ENCODE measurements at regions not wholly inside any gene's neighbourhood (a gene's known extent, or its start where the extent isn't known, plus 50 kb on each side); places are given as distances from the start of the nearest gene placed in this dataset.

- intact Hi-C loops (cut with DNase I) = no loop called here
- 86 to 89% methylated on average over 5 of the region's 5 CpGs for WGBS, 2 donors
- TF ChIP-seq POLR2AphosphoS5 (IDR thresholded peaks at IDR 0.05) (peak in 1 of 4 donors; percentile 21), POLR2A (IDR thresholded peaks at IDR 0.05) (no peak)
These were observed 172.6 kb upstream of the NRP1 start for GRCh38 chr10:33506838-33507661.

GRCh38 chr10:33506391-33506790 is 171.9 kb upstream of the NRP1 start:
- H3K36me3 ChIP-seq = no peaks in the 10 kb centered on the region
- no peak overlapping the region for H3K4me3 ChIP-seq
- no peak for DNase-seq
- intact Hi-C loops (cut with DNase I) = no loop called here
- 82 to 87% methylated on average over 2 of the region's 2 CpGs for WGBS, 2 donors
- no peak for TF ChIP-seq CTCF (IDR thresholded peaks at IDR 0.05)
- no peak for TF ChIP-seq POLR2AphosphoS5 (IDR thresholded peaks at IDR 0.05)
- no peak for TF ChIP-seq POLR2A (IDR thresholded peaks at IDR 0.05)
- no peak for TF ChIP-seq EP300 (IDR thresholded peaks at IDR 0.05)
- H3K4me1 ChIP-seq = peaks cover 0 to 29% (median 17%) of the 10 kb centered on the region in 4 donors
- H3K9me3 ChIP-seq = no peaks in the 10 kb centered on the region
- H3K27me3 ChIP-seq = no peaks in the 10 kb centered on the region
- H3K27ac ChIP-seq = no peak overlapping the region

More at GRCh38 chr10:33506838-33507661, 172.6 kb upstream of the NRP1 start:
- peaks cover 0 to 29% (median 17%) of the 10 kb centered on the region in 4 donors for H3K4me1 ChIP-seq
- H3K27ac ChIP-seq = no peak overlapping the region
- H3K9me3 ChIP-seq = no peaks in the 10 kb centered on the region
- DNase-seq = no peak
- no peaks in the 10 kb centered on the region for H3K27me3 ChIP-seq
- H3K36me3 ChIP-seq = no peaks in the 10 kb centered on the region
- no peak overlapping the region for H3K4me3 ChIP-seq

- Histone ChIP-seq H3K9me3 (no peaks in the 10 kb centered on the region), H3K27me3 (no peaks in the 10 kb centered on the region), H3K4me1 (no peaks in the 10 kb centered on the region), H3K4me3 (no peak overlapping the region), H3K27ac (no peak overlapping the region), H3K36me3 (no peaks in the 10 kb centered on the region)
- no peak for TF ChIP-seq EP300 (IDR thresholded peaks at IDR 0.05)
- TF ChIP-seq CTCF (IDR thresholded peaks at IDR 0.05) = no peak
- no peak for TF ChIP-seq POLR2A (IDR thresholded peaks at IDR 0.05)
- no peak for TF ChIP-seq POLR2AphosphoS5 (IDR thresholded peaks at IDR 0.05)
- no peak for DNase-seq
- intact Hi-C loops (cut with DNase I) = no loop called here
- WGBS, 2 donors = 89 to 97% methylated on average over 1 of the region's 1 CpG
These were observed 166.7 kb upstream of the NRP1 start for GRCh38 chr10:33501161-33501560.

GRCh38 chr10:33498391-33498891 is 164.0 kb upstream of the NRP1 start:
- H3K4me3 ChIP-seq = no peak overlapping the region
- H3K4me1 ChIP-seq = peaks cover 0 to 17% (median 15%) of the 10 kb centered on the region in 4 donors
- no peak for TF ChIP-seq EP300 (IDR thresholded peaks at IDR 0.05)
- TF ChIP-seq POLR2AphosphoS5 (IDR thresholded peaks at IDR 0.05) = no peak
- 62% methylated on average over 5 of the region's 5 CpGs for WGBS, 2 donors
- no peak overlapping the region for H3K27ac ChIP-seq
- no peaks in the 10 kb centered on the region for H3K9me3 ChIP-seq
- intact Hi-C loops (cut with DNase I) = no loop called here
- no peaks in the 10 kb centered on the region for H3K36me3 ChIP-seq
- DNase-seq = no peak
- no peaks in the 10 kb centered on the region for H3K27me3 ChIP-seq

GRCh38 chr10:33497338-33497737 is 162.9 kb upstream of the NRP1 start:
- H3K9me3 ChIP-seq = no peaks in the 10 kb centered on the region
- 77 to 80% methylated on average over 3 of the region's 3 CpGs for WGBS, 2 donors
- H3K36me3 ChIP-seq = no peaks in the 10 kb centered on the region
- H3K27me3 ChIP-seq = no peaks in the 10 kb centered on the region
- H3K4me1 ChIP-seq = peaks cover 0 to 28% (median 25%) of the 10 kb centered on the region in 4 donors
- no peak for DNase-seq
- no peak for TF ChIP-seq EP300 (IDR thresholded peaks at IDR 0.05)
- no peak for TF ChIP-seq POLR2A (IDR thresholded peaks at IDR 0.05)
- TF ChIP-seq CTCF (IDR thresholded peaks at IDR 0.05) = no peak
- TF ChIP-seq POLR2AphosphoS5 (IDR thresholded peaks at IDR 0.05) = no peak
- H3K4me3 ChIP-seq = no peak overlapping the region
- intact Hi-C loops (cut with DNase I) = no loop called here
- H3K27ac ChIP-seq = no peak overlapping the region

All from sigmoid colon (tissue), 6 donors.